Heart left ventricle (tissue), 13 donors: ENCODE measurements at regions not wholly inside any gene's neighbourhood (a gene's known extent, or its start where the extent isn't known, plus 50 kb on each side); places are given as distances from the start of the nearest gene placed in this dataset.

ENCODE experiments used
- POLR2A ChIP-seq, 2 donors: fragments of 450-650 bp; IDR thresholded peaks; one replicate each; pipeline ENCODE4 v1.6.1; 2017; ENCODE audit warnings: antibody characterized with exemption in 2 of 2, mild to moderate bottlenecking in 2 of 2, moderate library complexity in 2 of 2
- TF ChIP-seq, protein P1 (sequence below), 12 donors: fragments of 200-600 bp; sonication (generic) in 4 of 12; IDR thresholded peaks; one replicate each; pipeline versions ENCODE4 v1.5.0 to v1.8.0; 2018 to 2022; ENCODE audit warnings: antibody characterized with exemption in 12 of 12, mild to moderate bottlenecking in 5 of 12
- donor health status: ischemic (EF 13 %, LVEDD 7.1; RV severe dilation, severe dysfunction).
- donor health status: DM: no; HTN: yes; CAD: no.
- donor health status: DM: no; HTN: no; CAD: no.
- donor health status: ischemic (EF 25% LVEDD 6.9; RV normal size, moderate dysfunction).
- donor health status: ischemic (EF 25% LVEDD 5.7; RV mildly dilated, moderate dysfunction).
- donor health status: ischemic (EF 35%, LVEDD 5.7; RV mildly dilated, moderate dysfunction).
- donor health status: nonischemic (EF 11% LVEDD 7.7; RV severe dilation, severe dysfunction).
- donor health status: DM: yes; HTN: yes; CAD: no.
- donor health status: PGD.
- donor health status: ischemic (EF 29% LVEDD 5.4; RV normal size, mild dysfunction).
- donor health status: nonischemic (EF 23%, LVEDD 6.1; RV moderate dilation, normal function).

GRCh38 chr3:152738656-152739055, 96.3 kb upstream of the P2RY1 start:
- TF ChIP-seq, protein P1, sequence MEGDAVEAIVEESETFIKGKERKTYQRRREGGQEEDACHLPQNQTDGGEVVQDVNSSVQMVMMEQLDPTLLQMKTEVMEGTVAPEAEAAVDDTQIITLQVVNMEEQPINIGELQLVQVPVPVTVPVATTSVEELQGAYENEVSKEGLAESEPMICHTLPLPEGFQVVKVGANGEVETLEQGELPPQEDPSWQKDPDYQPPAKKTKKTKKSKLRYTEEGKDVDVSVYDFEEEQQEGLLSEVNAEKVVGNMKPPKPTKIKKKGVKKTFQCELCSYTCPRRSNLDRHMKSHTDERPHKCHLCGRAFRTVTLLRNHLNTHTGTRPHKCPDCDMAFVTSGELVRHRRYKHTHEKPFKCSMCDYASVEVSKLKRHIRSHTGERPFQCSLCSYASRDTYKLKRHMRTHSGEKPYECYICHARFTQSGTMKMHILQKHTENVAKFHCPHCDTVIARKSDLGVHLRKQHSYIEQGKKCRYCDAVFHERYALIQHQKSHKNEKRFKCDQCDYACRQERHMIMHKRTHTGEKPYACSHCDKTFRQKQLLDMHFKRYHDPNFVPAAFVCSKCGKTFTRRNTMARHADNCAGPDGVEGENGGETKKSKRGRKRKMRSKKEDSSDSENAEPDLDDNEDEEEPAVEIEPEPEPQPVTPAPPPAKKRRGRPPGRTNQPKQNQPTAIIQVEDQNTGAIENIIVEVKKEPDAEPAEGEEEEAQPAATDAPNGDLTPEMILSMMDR (IDR thresholded peaks at IDR 0.05), result no peak
- TF ChIP-seq POLR2A (IDR thresholded peaks at IDR 0.05), result no peak
